GM10248 (cell line): ENCODE measurements at regions not wholly inside any gene's neighbourhood (a gene's known extent, or its start where the extent isn't known, plus 50 kb on each side); places are given as distances from the start of the nearest gene placed in this dataset.

Experiments
- CTCF ChIA-PET: fragments of 300-600 bp; sonication (Branson Sonifier 250); formaldehyde crosslinking; extraction: SDS; loops from one replicate; lab custom pipeline; 2021; ENCODE audit warnings: antibody characterized with exemption; lab: Yijun Ruan, JAX
- POLR2A ChIA-PET: fragments of 350-650 bp; sonication (Branson Sonifier 250); formaldehyde crosslinking; extraction: SDS; loops from one replicate; lab custom pipeline; 2020; ENCODE audit warnings: antibody characterized with exemption; lab: Yijun Ruan, JAX
- DNase-seq: peaks from one replicate; pipeline ENCODE4 v3.0.0; 2012; ENCODE audit errors: extremely low spot score
- CTCF ChIP-seq: IDR thresholded peaks from 2 replicates; pipeline ENCODE4 v1.5.1; 2012; ENCODE audit warnings: mild to moderate bottlenecking, low read depth; ENCODE audit errors: extremely low read depth, missing control alignments, control extremely low read depth

GRCh38 chr4:141900856-141901255 is 264.5 kb downstream of the IL15 start:
- no peak for TF ChIP-seq CTCF
- ChIA-PET POLR2A (no interaction called here), CTCF (no interaction called here)
- DNase-seq = no peak

DNA sequence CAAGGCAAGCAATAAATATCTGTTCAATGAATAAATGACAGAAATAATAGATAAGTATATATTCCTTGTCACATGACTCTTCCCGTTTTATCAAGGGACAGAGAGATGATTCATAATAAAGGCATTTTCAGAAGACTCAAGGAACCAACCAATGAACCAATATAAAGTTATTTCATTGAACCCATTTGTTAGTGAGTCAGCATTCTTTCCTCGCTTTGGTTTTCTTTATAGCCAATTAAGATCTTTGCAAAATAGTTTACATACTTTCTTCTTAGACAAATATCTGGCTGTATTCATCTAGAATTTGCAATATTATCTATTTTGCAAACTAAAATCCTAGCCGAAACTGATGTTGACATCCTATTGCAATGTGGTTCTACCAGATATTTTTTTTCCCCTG is 269.4 kb downstream of the IL15 start:
- ChIA-PET POLR2A (no interaction called here), CTCF (no interaction called here)
- no peak for DNase-seq
- TF ChIP-seq CTCF = no peak

GRCh38 chr4:141909541-141909940 is 273.2 kb downstream of the IL15 start:
- CTCF ChIA-PET = no interaction called here
- TF ChIP-seq CTCF = no peak
- DNase-seq = no peak
- POLR2A ChIA-PET = no interaction called here

- ChIA-PET CTCF (no interaction called here), POLR2A (no interaction called here)
- TF ChIP-seq CTCF = no peak
- no peak for DNase-seq
Measured at GRCh38 chr4:141912831-141913230, 276.4 kb downstream of the IL15 start.

GRCh38 chr4:141913928-141914327 is 277.5 kb downstream of the IL15 start:
- ChIA-PET POLR2A (no interaction called here), CTCF (interaction anchor here (1.4 kb wide), 1 partner anchor 11 kb away, joined by 4 read pairs; no protein-coding TSS in a partner anchor)
- DNase-seq = no peak
- TF ChIP-seq CTCF = no peak

DNA sequence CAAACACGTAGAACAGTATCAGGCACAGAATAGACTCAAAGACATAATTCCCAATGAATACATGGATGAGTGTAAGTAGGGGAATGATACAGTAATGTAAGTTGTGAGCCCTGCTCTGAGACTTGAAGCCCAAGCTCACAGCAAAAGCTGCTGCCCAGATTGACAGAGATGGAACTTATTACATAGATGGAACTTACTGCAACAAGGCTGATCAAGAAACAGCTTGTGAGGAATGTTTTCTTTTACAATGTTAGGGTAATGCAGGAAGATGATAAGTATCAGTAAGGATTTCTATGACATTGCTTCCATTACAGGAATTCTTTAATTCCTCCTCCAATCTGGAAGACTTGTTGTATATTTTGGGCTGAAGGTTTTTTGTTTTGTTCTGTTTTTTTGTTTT is 278.4 kb downstream of the IL15 start:
- POLR2A ChIA-PET = no interaction called here
- no peak for DNase-seq
- CTCF ChIA-PET = interaction anchor here (1.4 kb wide), 1 partner anchor 10 kb away, joined by 4 read pairs; no protein-coding TSS in a partner anchor
- no peak for TF ChIP-seq CTCF

GRCh38 chr4:141919649-141920048 is 283.3 kb downstream of the IL15 start:
- ChIA-PET CTCF (interaction anchor here (1.6 kb wide), 1 partner anchor 9 kb away, joined by 5 read pairs; no protein-coding TSS in a partner anchor), POLR2A (no interaction called here)
- no peak for TF ChIP-seq CTCF
- DNase-seq = no peak
